HG02588 (cell line): ENCODE measurements at regions not wholly inside any gene's neighbourhood (a gene's known extent, or its start where the extent isn't known, plus 50 kb on each side); places are given as distances from the start of the nearest gene placed in this dataset.
"Not testable (repeated sequence)": the region's sequence is repeated elsewhere in the genome, so short reads cannot be mapped to it uniquely, and the experiment has no call there.

Experiments used
- ATAC-seq: cut with Tn5 transposase; IDR thresholded peaks from one replicate; pipeline ENCODE4 v1.9.1; 2021; ENCODE audit warnings: mild to moderate bottlenecking, moderate library complexity; ENCODE audit not compliant: unreplicated experiment

GRCh38 chr10:28733245-28733644 is 55.9 kb downstream of the BAMBI start:
- ATAC-seq = no peak

GRCh38 chr10:28733647-28734046 is 56.3 kb downstream of the BAMBI start:
- ATAC-seq = no peak

GRCh38 chr10:28734938-28735759 is 57.8 kb downstream of the BAMBI start:
- no peak for ATAC-seq

GRCh38 chr10:28737096-28737495 is 59.8 kb downstream of the BAMBI start:
- no peak for ATAC-seq

- no peak for ATAC-seq
These were observed 60.9 kb downstream of the BAMBI start for GRCh38 chr10:28738200-28738599.

GRCh38 chr10:28743576-28743975 is 66.3 kb downstream of the BAMBI start:
- no peak for ATAC-seq

GRCh38 chr10:28744069-28744768 is 66.9 kb downstream of the BAMBI start:
- no peak for ATAC-seq

- no peak for ATAC-seq
These were observed 77.8 kb downstream of the BAMBI start for GRCh38 chr10:28754930-28755718.

GRCh38 chr10:28761084-28761846 is 83.9 kb downstream of the BAMBI start:
- ATAC-seq = no peak

- ATAC-seq = no peak
These were observed 86.3 kb downstream of the BAMBI start for GRCh38 chr10:28763471-28764170.

GRCh38 chr10:28765641-28766040 is 88.3 kb downstream of the BAMBI start:
- no peak for ATAC-seq

GRCh38 chr10:28768227-28768626 is 90.9 kb downstream of the BAMBI start:
- no peak for ATAC-seq

GRCh38 chr10:28769091-28769604 is 91.8 kb downstream of the BAMBI start:
- no peak for ATAC-seq

GRCh38 chr10:28771580-28772090 is 94.3 kb downstream of the BAMBI start:
- ATAC-seq = not testable (repeated sequence)

GRCh38 chr10:28774051-28774995 is 97.0 kb downstream of the BAMBI start:
- ATAC-seq = no peak

GRCh38 chr10:28775773-28776172 is 98.5 kb downstream of the BAMBI start:
- ATAC-seq = no peak

GRCh38 chr10:28776519-28776918 is 99.2 kb downstream of the BAMBI start:
- ATAC-seq = no peak

GRCh38 chr10:28777911-28778310 is 100.6 kb downstream of the BAMBI start:
- ATAC-seq = no peak

GRCh38 chr10:28778524-28778923 is 101.2 kb downstream of the BAMBI start:
- no peak for ATAC-seq
